IMR-90 (cell line): ENCODE measurements at regions not wholly inside any gene's neighbourhood (a gene's known extent, or its start where the extent isn't known, plus 50 kb on each side); places are given as distances from the start of the nearest gene placed in this dataset.

Source experiments
- BHLHE40 ChIP-seq: fragments of 150-350 bp; IDR thresholded peaks from 2 replicates; pipeline ENCODE4 v1.6.1; 2016; ENCODE audit warnings: mild to moderate bottlenecking, low read depth, low read length
- CHD1 ChIP-seq: IDR thresholded peaks from 2 replicates; pipeline ENCODE4 v1.6.1; 2012; ENCODE audit warnings: low read depth, low read length, improper control_type of control experiment
- CTCF ChIP-seq: conservative IDR thresholded peaks from 2 replicates; pipeline ENCODE4 v1.5.1; 2012; ENCODE audit warnings: mild to moderate bottlenecking, low read depth, low read length, improper control_type of control experiment
- ELK1 ChIP-seq: fragments of 150-350 bp; IDR thresholded peaks from 2 replicates; pipeline ENCODE4 v1.6.1; 2016; ENCODE audit warnings: low read depth, mild to moderate bottlenecking, low read length, moderate library complexity, borderline replicate concordance
- MAZ ChIP-seq: IDR thresholded peaks from 2 replicates; pipeline ENCODE4 v1.6.1; 2012; ENCODE audit warnings: low read depth, mild to moderate bottlenecking, low read length, improper control_type of control experiment, moderate library complexity, borderline replicate concordance
- MXI1 ChIP-seq: IDR thresholded peaks from 2 replicates; pipeline ENCODE4 v1.6.1; 2012; ENCODE audit warnings: low read depth, mild to moderate bottlenecking, low read length, moderate library complexity, borderline replicate concordance
- NFE2L2 ChIP-seq: fragments of 150-350 bp; IDR thresholded peaks from 2 replicates; pipeline ENCODE4 v1.6.1; 2016; ENCODE audit warnings: low read depth, mild to moderate bottlenecking, low read length
- POLR2A ChIP-seq: IDR thresholded peaks from 2 replicates; pipeline ENCODE4 v1.6.1; 2012; ENCODE audit warnings: mild to moderate bottlenecking, low read depth, low read length
- RAD21 ChIP-seq: IDR thresholded peaks from 2 replicates; pipeline ENCODE4 v1.6.1; 2012; ENCODE audit warnings: low read length, improper control_type of control experiment
- RCOR1 ChIP-seq: IDR thresholded peaks from 2 replicates; pipeline ENCODE4 v1.6.1; 2012; ENCODE audit warnings: mild to moderate bottlenecking, low read length, improper control_type of control experiment; ENCODE audit not compliant: insufficient replicate concordance
- RFX5 ChIP-seq: IDR thresholded peaks from 2 replicates; pipeline ENCODE4 v1.8.0; 2012; ENCODE audit warnings: low read depth, mild to moderate bottlenecking, low read length, moderate library complexity
- SMC3 ChIP-seq: fragments of 150-350 bp; IDR thresholded peaks from 2 replicates; pipeline ENCODE4 v1.6.1; 2016; ENCODE audit warnings: low read depth, mild to moderate bottlenecking, antibody characterized with exemption, low read length, moderate library complexity

- TF ChIP-seq POLR2A (no peak), MAZ (no peak), CTCF (no peak), NFE2L2 (no peak), ELK1 (no peak), RFX5 (no peak), BHLHE40 (no peak), CHD1 (no peak), RCOR1 (no peak), MXI1 (no peak), RAD21 (no peak), SMC3 (no peak)
Observed at GRCh38 chr3:94314218-94314883, 251.5 kb downstream of the NSUN3 start.
